Peyer's patch (tissue), 4 donors: ENCODE measurements at regions not wholly inside any gene's neighbourhood (a gene's known extent, or its start where the extent isn't known, plus 50 kb on each side); places are given as distances from the start of the nearest gene placed in this dataset.

Experiments used
- POLR2A ChIP-seq, 2 donors: fragments of 450-650 bp; IDR thresholded peaks; one replicate each; pipeline ENCODE4 v1.5.1; 2017; ENCODE audit warnings: antibody characterized with exemption in 2 of 2, mild to moderate bottlenecking in 2 of 2, moderate library complexity in 2 of 2
- TF ChIP-seq, protein P1 (sequence below), 6 experiments: fragments of 450-650 bp in 4 of 6; fragments of 200-600 bp in 2 of 6; sonication (generic) in 1 of 6; IDR thresholded peaks; one replicate each; pipeline ENCODE4 v1.5.1; 2017 to 2019; ENCODE audit warnings: antibody characterized with exemption in 6 of 6, mild to moderate bottlenecking in 3 of 6, moderate library complexity in 1 of 6

DNA sequence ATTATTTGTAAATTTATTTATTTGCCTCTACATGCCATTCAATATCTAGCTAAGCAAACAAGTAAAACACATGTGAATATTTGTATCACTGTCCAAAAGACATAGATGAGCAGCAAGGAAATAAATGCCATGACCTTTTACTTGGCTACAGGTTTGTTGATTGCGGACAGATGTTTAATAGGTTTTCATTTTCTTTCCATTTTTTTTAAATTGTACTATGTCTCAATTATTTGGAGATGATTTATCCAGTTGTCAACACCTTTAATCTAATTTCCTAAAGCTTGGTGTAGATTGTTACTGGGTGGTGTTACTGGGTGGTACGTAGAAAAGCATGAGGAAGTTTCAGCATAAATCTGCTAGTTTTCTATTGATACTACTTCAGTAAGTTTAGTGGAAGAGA lies 560.6 kb upstream of the SPRY2 start:
- no peak for TF ChIP-seq POLR2A (IDR thresholded peaks at IDR 0.05)
- TF ChIP-seq, protein P1, sequence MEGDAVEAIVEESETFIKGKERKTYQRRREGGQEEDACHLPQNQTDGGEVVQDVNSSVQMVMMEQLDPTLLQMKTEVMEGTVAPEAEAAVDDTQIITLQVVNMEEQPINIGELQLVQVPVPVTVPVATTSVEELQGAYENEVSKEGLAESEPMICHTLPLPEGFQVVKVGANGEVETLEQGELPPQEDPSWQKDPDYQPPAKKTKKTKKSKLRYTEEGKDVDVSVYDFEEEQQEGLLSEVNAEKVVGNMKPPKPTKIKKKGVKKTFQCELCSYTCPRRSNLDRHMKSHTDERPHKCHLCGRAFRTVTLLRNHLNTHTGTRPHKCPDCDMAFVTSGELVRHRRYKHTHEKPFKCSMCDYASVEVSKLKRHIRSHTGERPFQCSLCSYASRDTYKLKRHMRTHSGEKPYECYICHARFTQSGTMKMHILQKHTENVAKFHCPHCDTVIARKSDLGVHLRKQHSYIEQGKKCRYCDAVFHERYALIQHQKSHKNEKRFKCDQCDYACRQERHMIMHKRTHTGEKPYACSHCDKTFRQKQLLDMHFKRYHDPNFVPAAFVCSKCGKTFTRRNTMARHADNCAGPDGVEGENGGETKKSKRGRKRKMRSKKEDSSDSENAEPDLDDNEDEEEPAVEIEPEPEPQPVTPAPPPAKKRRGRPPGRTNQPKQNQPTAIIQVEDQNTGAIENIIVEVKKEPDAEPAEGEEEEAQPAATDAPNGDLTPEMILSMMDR (IDR thresholded peaks at IDR 0.05), result no peak
